ENCODE measurements at regions not wholly inside any gene's neighbourhood (a gene's known extent, or its start where the extent isn't known, plus 50 kb on each side); places are given as distances from the start of the nearest gene placed in this dataset.

GRCh38 chr7:119937745-119938144 is 335.2 kb upstream of the KCND2 start:
- TF ChIP-seq EZH2 (IDR thresholded peaks at IDR 0.05; ENCODE audit: low read length) (no peak), CTCF (optimal IDR thresholded peaks at IDR 0.05 in 1 of 3, IDR thresholded peaks at IDR 0.05 in 1 of 3, conservative IDR thresholded peaks at IDR 0.05 in 1 of 3; ENCODE audit: extremely low read depth in 1 of 3, insufficient read depth in 2 of 3, low read length in 3 of 3) (no peak)

Data from keratinocyte (primary cell).